Stimulated activated effector memory CD8-positive, alpha-beta T cell treated with anti-CD3 and anti-CD28 coated beads, Interleukin-12 subunit alpha, Interleukin-12 subunit beta, amount 100 ng/mL, for 72 hours (primary cell): ENCODE measurements at regions not wholly inside any gene's neighbourhood (a gene's known extent, or its start where the extent isn't known, plus 50 kb on each side); places are given as distances from the start of the nearest gene placed in this dataset.
A peak's percentile ranks its signal among the peaks of the same experiment; 100 is the strongest.
"Not testable (repeated sequence)": the region's sequence is repeated elsewhere in the genome, so short reads cannot be mapped to it uniquely, and the experiment has no call there.

Source experiments
- ATAC-seq: fragments of 150-1000 bp; cut with Tn5 transposase; 2 replicates; pipeline ENCODE4 v1.10.0; 2021
- DNase-seq, 2 donors: peaks; one replicate each; pipeline ENCODE4 v3.0.0; 2021 to 2022; ENCODE audit warnings: low spot score in 2 of 2
- H3K27ac Mint-ChIP-seq: one replicate; pipeline ENCODE4 v1.8.0; 2022; ENCODE audit warnings: mild to moderate bottlenecking, mixed read lengths
- H3K36me3 Mint-ChIP-seq: one replicate; pipeline ENCODE4 v1.8.0; 2022; ENCODE audit warnings: mild to moderate bottlenecking, mixed read lengths
- H3K4me1 Mint-ChIP-seq: one replicate; pipeline ENCODE4 v1.8.0; 2022; ENCODE audit warnings: mixed read lengths
- H3K4me3 Mint-ChIP-seq: one replicate; pipeline ENCODE4 v1.8.0; 2022; ENCODE audit warnings: mild to moderate bottlenecking, mixed read lengths
- H3K9me3 Mint-ChIP-seq: one replicate; pipeline ENCODE4 v1.8.0; 2022; ENCODE audit warnings: mixed read lengths

DNA sequence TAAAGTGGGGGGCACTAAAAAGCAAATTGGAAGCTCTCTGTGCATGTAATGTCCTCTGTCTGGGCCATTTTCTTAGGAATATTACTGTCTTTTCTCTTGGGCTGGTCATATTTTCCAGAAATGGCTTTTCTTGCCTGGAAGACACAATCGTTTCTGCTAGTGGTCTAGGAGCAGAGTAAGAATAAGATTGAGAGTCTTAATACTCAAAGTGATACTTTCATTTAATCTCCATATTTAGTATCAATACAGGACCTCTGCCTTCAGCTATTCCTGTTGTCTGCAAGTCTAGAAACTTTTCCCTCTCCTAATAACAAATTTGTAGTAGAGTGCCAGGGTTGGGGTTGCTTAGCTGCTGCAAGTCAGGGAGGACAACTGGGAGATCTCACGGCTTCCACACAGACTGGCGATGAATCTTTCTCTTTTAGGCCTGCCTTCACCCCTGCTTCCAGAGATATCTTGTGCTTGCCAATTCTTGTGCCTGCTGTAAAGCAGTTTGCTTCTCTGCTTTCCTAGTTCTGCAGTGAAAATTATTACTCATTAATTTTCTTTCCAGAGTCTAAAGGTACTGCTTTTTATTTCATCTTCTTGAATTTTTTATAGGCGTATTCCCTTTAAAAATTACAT lies 149.6 kb downstream of the KBTBD2 start:
- DNase-seq, H3K4me1 Mint-ChIP-seq, H3K4me3 Mint-ChIP-seq, H3K36me3 Mint-ChIP-seq, H3K27ac Mint-ChIP-seq, H3K9me3 Mint-ChIP-seq: not testable (repeated sequence)
- ATAC-seq: peak; percentile 53

GRCh38 chr7:32739749-32740148 lies 151.8 kb downstream of the KBTBD2 start:
- H3K27ac Mint-ChIP-seq, ATAC-seq, H3K4me1 Mint-ChIP-seq, DNase-seq, H3K9me3 Mint-ChIP-seq, H3K36me3 Mint-ChIP-seq, H3K4me3 Mint-ChIP-seq: not testable (repeated sequence)

DNA sequence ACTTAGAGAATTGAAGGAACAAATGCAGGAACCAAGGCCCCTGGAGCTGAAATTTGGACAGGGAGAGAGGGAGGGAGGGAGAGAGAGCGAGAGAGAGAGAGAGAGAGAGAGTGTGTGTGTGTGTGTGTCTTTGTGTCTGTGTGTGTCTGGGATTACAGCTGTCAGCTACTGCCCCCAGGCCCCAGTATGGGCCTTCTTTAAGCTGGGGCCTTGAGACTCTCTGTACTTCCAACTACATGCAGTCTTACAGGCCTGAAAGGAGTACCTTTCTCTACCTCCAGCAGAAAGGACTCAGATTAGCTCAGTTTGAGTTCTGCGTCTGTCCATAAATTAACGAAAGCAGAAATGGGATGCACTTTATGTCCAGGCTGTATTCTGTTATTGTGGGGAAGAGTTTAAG lies 153.2 kb downstream of the KBTBD2 start:
- not testable (repeated sequence) for H3K36me3 Mint-ChIP-seq, H3K4me3 Mint-ChIP-seq, H3K4me1 Mint-ChIP-seq, ATAC-seq, DNase-seq, H3K27ac Mint-ChIP-seq, H3K9me3 Mint-ChIP-seq

DNA sequence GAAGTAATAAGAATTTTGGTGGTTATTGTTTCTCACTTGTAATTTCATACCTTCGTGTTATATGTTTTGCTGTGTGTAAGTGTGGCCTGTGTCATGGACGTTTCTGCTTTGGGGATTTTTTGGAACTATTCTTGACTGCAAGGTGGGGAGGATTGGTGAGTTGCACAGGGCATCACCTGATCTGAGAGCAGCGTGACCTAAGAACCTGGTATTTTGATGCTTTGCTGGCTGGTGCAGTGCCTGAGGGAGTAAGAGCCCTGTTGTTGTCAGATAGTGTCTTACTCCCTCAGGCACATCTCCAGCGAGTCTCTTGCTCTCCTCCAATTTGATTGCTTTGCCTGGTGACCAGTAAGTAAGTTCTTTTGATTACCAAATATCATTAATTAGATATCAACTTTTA lies 158.8 kb downstream of the KBTBD2 start:
- not testable (repeated sequence) for H3K27ac Mint-ChIP-seq, H3K4me3 Mint-ChIP-seq

GRCh38 chr7:32729335-32729675 lies 162.3 kb downstream of the KBTBD2 start:
- not testable (repeated sequence) for H3K9me3 Mint-ChIP-seq, ATAC-seq, H3K36me3 Mint-ChIP-seq, H3K4me1 Mint-ChIP-seq, H3K27ac Mint-ChIP-seq, DNase-seq
- peak overlapping the region; percentile 66 for H3K4me3 Mint-ChIP-seq

More for the DNA sequence above, 158.8 kb downstream of the KBTBD2 start:
- not testable (repeated sequence) for DNase-seq, H3K4me1 Mint-ChIP-seq, ATAC-seq, H3K9me3 Mint-ChIP-seq, H3K36me3 Mint-ChIP-seq

- not testable (repeated sequence) for H3K36me3 Mint-ChIP-seq, H3K4me1 Mint-ChIP-seq, H3K27ac Mint-ChIP-seq, H3K9me3 Mint-ChIP-seq
- ATAC-seq (peak; percentile 86), DNase-seq (peak; percentile 29 to 72)
- H3K4me3 Mint-ChIP-seq: peak overlapping the region; percentile 66
Measured at GRCh38 chr7:32728412-32729334, 162.9 kb downstream of the KBTBD2 start.

- H3K27ac Mint-ChIP-seq, H3K36me3 Mint-ChIP-seq, H3K9me3 Mint-ChIP-seq, H3K4me1 Mint-ChIP-seq: not testable (repeated sequence)
- peak; percentile 76 for ATAC-seq
- DNase-seq: peak in 1 of 2 donors; percentile 11
- H3K4me3 Mint-ChIP-seq: peak overlapping the region; percentile 66
Measured at GRCh38 chr7:32727483-32728411, 163.8 kb downstream of the KBTBD2 start.

DNA sequence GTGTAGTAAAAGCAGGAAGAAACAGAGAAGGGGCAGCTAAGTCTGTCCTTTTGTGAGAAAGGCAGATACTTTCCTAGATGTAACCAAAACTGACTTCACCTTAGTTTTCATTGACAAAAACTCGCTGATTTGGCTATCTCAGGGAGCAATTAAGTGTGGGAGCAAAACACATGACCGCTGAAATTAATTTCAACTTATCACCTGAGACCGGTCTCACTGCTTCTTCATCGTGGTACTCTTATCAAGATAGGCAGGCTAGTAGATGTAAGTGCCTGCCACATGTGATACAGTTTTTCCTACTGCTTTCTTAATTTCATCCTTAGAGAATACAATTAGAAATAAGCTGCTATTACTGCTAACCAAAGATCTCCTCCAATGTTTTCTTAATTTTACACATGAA lies 168.7 kb downstream of the KBTBD2 start:
- H3K27ac Mint-ChIP-seq, H3K36me3 Mint-ChIP-seq, DNase-seq, ATAC-seq, H3K9me3 Mint-ChIP-seq, H3K4me3 Mint-ChIP-seq, H3K4me1 Mint-ChIP-seq: not testable (repeated sequence)

GRCh38 chr7:32694182-32694581 lies 197.4 kb downstream of the KBTBD2 start:
- Mint-ChIP-seq H3K4me1 (peaks cover 5% of the 10 kb centered on the region), H3K36me3 (peaks cover 4% of the 10 kb centered on the region), H3K9me3 (no peaks in the 10 kb centered on the region), H3K4me3 (no peak overlapping the region), H3K27ac (no peak overlapping the region)
- ATAC-seq: no peak
- no peak for DNase-seq

DNA sequence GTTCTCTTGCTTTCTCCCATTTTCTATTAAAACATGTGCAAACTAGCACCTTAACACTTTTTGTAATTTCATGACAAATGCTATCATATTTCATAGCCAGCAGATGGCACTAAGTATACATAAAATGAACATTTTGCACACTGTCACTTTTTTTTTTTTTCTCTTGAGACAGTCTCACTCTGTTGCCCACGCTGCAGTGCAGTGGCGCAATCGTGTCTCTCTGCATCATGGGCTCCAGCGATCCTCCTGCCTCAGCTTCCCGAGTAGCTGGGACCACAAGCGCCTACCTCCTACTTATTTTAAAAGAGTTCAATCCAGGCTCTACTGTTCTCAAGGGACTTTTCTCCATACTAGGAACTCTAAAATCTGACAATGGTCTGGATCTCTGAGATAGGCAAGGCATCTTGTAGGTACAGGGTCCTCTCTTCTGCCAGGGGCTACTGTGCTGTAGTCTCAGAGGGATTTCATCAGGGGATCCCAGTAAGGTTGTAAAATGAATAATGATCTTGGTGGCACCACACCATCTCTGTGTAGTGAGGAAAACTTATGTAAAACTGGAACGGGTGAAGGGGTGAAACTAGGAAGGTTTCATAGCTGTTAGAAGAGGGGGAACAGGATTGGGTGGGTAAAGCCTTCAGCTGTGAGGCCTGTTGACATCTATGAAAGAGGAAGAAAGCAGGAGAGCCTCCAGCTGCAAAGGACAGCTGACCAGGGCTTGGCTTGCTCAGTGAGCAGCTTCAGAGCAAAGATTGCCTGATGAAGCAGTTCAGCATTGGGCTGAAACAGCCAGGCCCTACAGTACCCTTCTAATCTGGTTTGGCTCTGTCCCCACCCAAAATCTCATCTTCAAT lies 196.9 kb downstream of the AVL9 start:
- H3K27ac Mint-ChIP-seq, H3K4me3 Mint-ChIP-seq, H3K9me3 Mint-ChIP-seq, DNase-seq, H3K36me3 Mint-ChIP-seq: not testable (repeated sequence)
- ATAC-seq: peak; percentile 72
- H3K4me1 Mint-ChIP-seq: peaks cover 12% of the 10 kb centered on the region

- H3K4me1 Mint-ChIP-seq: peaks cover 12% of the 10 kb centered on the region
- not testable (repeated sequence) for H3K4me3 Mint-ChIP-seq, H3K36me3 Mint-ChIP-seq, H3K27ac Mint-ChIP-seq, DNase-seq, ATAC-seq, H3K9me3 Mint-ChIP-seq
Measured at GRCh38 chr7:32688092-32688491, 192.8 kb downstream of the AVL9 start.

DNA sequence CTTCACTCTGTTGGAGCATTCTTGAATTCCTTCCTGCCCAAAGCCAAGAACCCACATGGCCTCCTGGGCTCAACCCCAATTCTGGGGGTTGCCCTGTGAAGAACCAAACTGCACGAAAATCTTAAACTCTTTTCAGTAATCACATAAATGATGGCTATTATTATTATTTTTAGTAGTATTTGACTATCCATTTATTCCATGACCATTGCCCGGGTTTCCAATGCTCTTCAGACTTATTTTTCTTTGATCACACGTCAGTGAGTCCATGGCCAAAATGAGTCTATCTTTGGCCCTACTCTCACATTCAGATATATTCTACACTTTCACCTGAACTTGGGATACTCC lies 185.9 kb downstream of the AVL9 start:
- no peak overlapping the region for H3K27ac Mint-ChIP-seq
- peaks cover 6% of the 10 kb centered on the region for H3K4me1 Mint-ChIP-seq
- no peak for ATAC-seq
- no peaks in the 10 kb centered on the region for H3K9me3 Mint-ChIP-seq
- H3K36me3 Mint-ChIP-seq: no peaks in the 10 kb centered on the region
- no peak overlapping the region for H3K4me3 Mint-ChIP-seq
- DNase-seq: no peak

DNA sequence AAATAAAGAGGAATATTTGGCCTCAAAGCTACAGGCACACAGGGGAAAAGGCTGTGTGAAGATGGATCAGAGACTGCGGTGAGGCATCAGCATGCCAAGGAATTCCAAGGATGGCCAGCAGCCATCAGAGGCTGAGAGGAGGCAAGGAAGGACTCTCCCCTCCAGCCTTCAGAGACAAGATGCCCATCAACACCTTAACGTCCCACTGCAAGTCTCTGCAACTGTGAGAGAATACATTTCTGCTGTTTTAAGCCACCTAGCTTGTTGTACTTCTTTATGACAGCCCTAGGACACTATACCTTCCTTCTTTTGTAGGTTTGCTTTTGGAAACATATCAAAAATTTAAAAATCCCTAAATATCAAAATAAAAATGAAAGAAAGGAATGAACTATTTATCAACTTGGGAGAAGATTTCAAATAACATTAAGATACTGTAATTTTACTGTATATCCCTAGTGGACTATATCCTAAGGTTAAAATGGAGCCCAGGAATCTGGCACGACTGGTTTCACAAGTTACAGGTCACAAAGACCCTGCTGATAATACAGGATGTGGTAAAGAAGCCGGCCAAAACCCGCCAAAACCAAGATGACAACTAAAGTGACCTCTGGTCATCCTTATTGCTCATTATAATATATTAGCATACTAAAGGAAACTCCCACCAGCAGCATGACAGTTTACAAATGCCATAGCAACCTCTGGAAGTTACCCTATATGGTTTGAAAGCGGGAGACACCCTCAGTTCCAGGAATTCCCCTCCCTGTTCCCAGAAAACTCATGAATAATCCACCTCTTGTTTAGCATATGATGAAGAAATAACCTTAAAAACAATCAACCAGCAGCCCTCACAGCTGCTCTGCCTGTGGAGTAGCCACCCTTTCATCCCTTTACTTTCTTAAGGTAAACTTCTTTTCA lies 185.2 kb downstream of the AVL9 start:
- Mint-ChIP-seq H3K27ac (no peak overlapping the region), H3K4me3 (no peak overlapping the region), H3K4me1 (peaks cover 6% of the 10 kb centered on the region), H3K36me3 (no peaks in the 10 kb centered on the region), H3K9me3 (no peaks in the 10 kb centered on the region)
- DNase-seq: no peak
- no peak for ATAC-seq

DNA sequence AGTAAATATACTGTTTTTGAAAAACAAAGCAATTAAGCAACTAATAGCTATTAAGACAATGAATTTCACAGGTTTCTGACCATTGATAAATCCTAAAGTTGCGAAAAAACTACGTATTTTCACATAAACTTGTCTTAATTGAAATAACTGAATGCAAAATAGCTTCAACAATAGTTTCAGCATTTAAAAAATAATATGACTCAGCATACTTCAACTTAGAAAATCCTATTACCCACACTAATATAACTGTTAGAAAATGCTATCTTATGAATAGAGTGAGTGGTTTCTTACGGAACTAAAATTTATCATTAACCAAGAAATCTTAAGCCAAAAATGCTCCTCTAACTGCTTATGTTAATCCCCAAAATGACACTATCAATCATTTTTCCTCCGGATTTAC lies 183.9 kb downstream of the AVL9 start:
- DNase-seq (no peak), ATAC-seq (no peak)
- no peaks in the 10 kb centered on the region for H3K9me3 Mint-ChIP-seq
- H3K36me3 Mint-ChIP-seq: no peaks in the 10 kb centered on the region
- no peak overlapping the region for H3K27ac Mint-ChIP-seq
- H3K4me1 Mint-ChIP-seq: peaks cover 6% of the 10 kb centered on the region
- H3K4me3 Mint-ChIP-seq: no peak overlapping the region
